Panc1 (cell line): ENCODE measurements at regions not wholly inside any gene's neighbourhood (a gene's known extent, or its start where the extent isn't known, plus 50 kb on each side); places are given as distances from the start of the nearest gene placed in this dataset.

ENCODE experiments used
- ATAC-seq: fragments of 200-7000 bp; cut with Tn5 transposase; 2 replicates; pipeline ENCODE4 v1.9.1; 2020; ENCODE audit warnings: mild to moderate bottlenecking, moderate library complexity
- BruUV-seq: library from RNA; stranded (reverse); fragments of 400-500 nt; replicated peaks from 2 replicates; lab custom pipeline; 2021; lab: Mats Ljungman, UMichigan
- CTCF ChIA-PET: fragments of 300-600 bp; sonication (Branson Sonifier 250); formaldehyde crosslinking; loops from one replicate; lab custom pipeline; 2022; ENCODE audit warnings: antibody characterized with exemption; lab: Charles Lee
- POLR2A ChIA-PET: fragments of 300-600 bp; sonication (Branson Sonifier 250); formaldehyde crosslinking; loops from one replicate; lab custom pipeline; 2022; ENCODE audit warnings: antibody characterized with exemption; lab: Charles Lee
- DNase-seq: peaks from one replicate; pipeline ENCODE4 v3.0.0-alpha.2; 2010; ENCODE audit warnings: low read depth, low spot score
- H3K27ac ChIP-seq: 2 replicates; pipeline ENCODE4 v1.5.1; 2011; ENCODE audit warnings: mild to moderate bottlenecking, low read length, inconsistent platforms
- H3K27me3 ChIP-seq: fragments of 200-500 bp; sonication (Bioruptor generic); 2 replicates; pipeline ENCODE4 v1.6.0; 2014; ENCODE audit warnings: low read length, inconsistent platforms; ENCODE audit not compliant: control insufficient read depth, insufficient read depth
- H3K36me3 ChIP-seq: fragments of 200-500 bp; sonication (Bioruptor generic); 2 replicates; pipeline ENCODE4 v1.5.1; 2014; ENCODE audit warnings: inconsistent platforms, mild to moderate bottlenecking, low read length, moderate library complexity; ENCODE audit not compliant: control insufficient read depth, insufficient read depth
- H3K4me1 ChIP-seq: 2 replicates; pipeline ENCODE4 v1.5.1; 2011; ENCODE audit warnings: inconsistent platforms, mild to moderate bottlenecking, low read length, moderate library complexity; ENCODE audit not compliant: control insufficient read depth, insufficient read depth
- H3K4me3 ChIP-seq, 2 experiments: 2 replicates each; pipeline ENCODE4 v1.5.1; 2011 to 2012; ENCODE audit warnings: low read depth in 2 of 2, low read length in 2 of 2, mild to moderate bottlenecking in 2 of 2, inconsistent platforms in 1 of 2, moderate library complexity in 1 of 2
- H3K9me3 ChIP-seq: fragments of 200-500 bp; sonication (Bioruptor generic); 2 replicates; pipeline ENCODE4 v1.5.1; 2014; ENCODE audit warnings: low read depth, mild to moderate bottlenecking, inconsistent platforms, low read length, moderate library complexity; ENCODE audit not compliant: control insufficient read depth, insufficient read depth
- CTCF ChIP-seq: fragments of 450-650 bp; IDR thresholded peaks from 2 replicates; pipeline ENCODE4 v1.5.1; 2017; ENCODE audit warnings: mild to moderate bottlenecking
- POLR2AphosphoS5 ChIP-seq: IDR thresholded peaks from 2 replicates; pipeline ENCODE4 v1.6.1; 2012; ENCODE audit warnings: mild to moderate bottlenecking, low read depth, low read length, moderate library complexity
- REST ChIP-seq, 2 experiments: IDR thresholded peaks; 2 replicates each; pipeline ENCODE4 v1.6.1; 2011 to 2012; ENCODE audit warnings: low read depth in 2 of 2, control low read depth in 1 of 2, low read length in 1 of 2, mild to moderate bottlenecking in 1 of 2, moderate library complexity in 1 of 2; ENCODE audit not compliant: insufficient read depth in 1 of 2
- SIN3A ChIP-seq: IDR thresholded peaks from 2 replicates; pipeline ENCODE4 v1.6.1; 2012; ENCODE audit warnings: low read depth, mild to moderate bottlenecking, low read length, moderate library complexity, borderline replicate concordance; ENCODE audit not compliant: insufficient read depth
- TCF7L2 ChIP-seq: IDR thresholded peaks from 2 replicates; pipeline ENCODE4 v1.6.1; 2011; ENCODE audit warnings: mild to moderate bottlenecking, low read depth, low read length, inconsistent platforms
- in situ Hi-C: cut with HindIII; loops from 2 replicates; pipeline ENCODE4 v1.10.0; 2016; ENCODE audit warnings: low sequenced_read_pairs, low pct_unique_long_range_greater_than_20kb
- intact Hi-C: fragments of 100-400 bp; cut with micrococcal nuclease; formaldehyde crosslinking; loops from one replicate; pipeline ENCODE4 v1.10.0; 2022; ENCODE audit not compliant: unreplicated experiment

GRCh38 chr11:35886759-35887158 lies 57.1 kb upstream of the LDLRAD3 start:
- Histone ChIP-seq H3K4me3 (no peak overlapping the region), H3K36me3 (no peaks in the 10 kb centered on the region), H3K4me1 (no peaks in the 10 kb centered on the region), H3K9me3 (no peaks in the 10 kb centered on the region), H3K27ac (no peak overlapping the region), H3K27me3 (no peaks in the 10 kb centered on the region; the same call in 1 of the 2 replicates)
- ChIA-PET CTCF (no interaction called here), POLR2A (no interaction called here)
- no peak for ATAC-seq
- no peak for DNase-seq
- in situ Hi-C loops = no loop called here
- TF ChIP-seq POLR2AphosphoS5 (no peak), SIN3A (no peak), TCF7L2 (no peak), CTCF (no peak), REST (IDR thresholded peaks at IDR 0.05; ENCODE audit: insufficient read depth in 1 of 2, low read depth in 2 of 2, low read length in 1 of 2) (no peak)
- intact Hi-C loops = no loop called here
- no TSS peak for BruUV-seq

- CTCF ChIA-PET = no interaction called here
Measured at GRCh38 chr11:35887737-35888136, 56.1 kb upstream of the LDLRAD3 start.

More at GRCh38 chr11:35887737-35888136, 56.1 kb upstream of the LDLRAD3 start:
- intact Hi-C loops (no loop called here), in situ Hi-C loops (no loop called here)
- no peaks in the 10 kb centered on the region for H3K36me3 ChIP-seq
- POLR2A ChIA-PET = interaction anchor here (0.6 kb wide), 1 partner anchor 236 kb away, joined by 3 read pairs; no protein-coding TSS in a partner anchor
- BruUV-seq = no TSS peak
- no peaks in the 10 kb centered on the region; the same call in 1 of the 2 replicates for H3K27me3 ChIP-seq
- TF ChIP-seq POLR2AphosphoS5 (no peak), REST (IDR thresholded peaks at IDR 0.05; ENCODE audit: insufficient read depth in 1 of 2, low read depth in 2 of 2, low read length in 1 of 2) (no peak), CTCF (no peak), TCF7L2 (no peak), SIN3A (no peak)
- no peaks in the 10 kb centered on the region for H3K9me3 ChIP-seq
- no peaks in the 10 kb centered on the region for H3K4me1 ChIP-seq
- H3K4me3 ChIP-seq = no peak overlapping the region
- no peak overlapping the region for H3K27ac ChIP-seq
- no peak for DNase-seq
- no peak for ATAC-seq
